Right lobe of liver (tissue), 4 donors: ENCODE measurements at regions not wholly inside any gene's neighbourhood (a gene's known extent, or its start where the extent isn't known, plus 50 kb on each side); places are given as distances from the start of the nearest gene placed in this dataset.

Source experiments
- POLR2A ChIP-seq: fragments of 450-650 bp; IDR thresholded peaks from one replicate; pipeline ENCODE4 v1.6.1; 2017; ENCODE audit warnings: antibody characterized with exemption, mild to moderate bottlenecking
- TF ChIP-seq, protein P1 (sequence below), 4 donors: fragments of 200-600 bp in 3 of 4; fragments of 450-650 bp in 1 of 4; IDR thresholded peaks; one replicate each; pipeline versions ENCODE4 v1.5.1 to v1.8.0; 2016 to 2022; ENCODE audit warnings: antibody characterized with exemption in 4 of 4, mild to moderate bottlenecking in 2 of 4
- donor health status: DM: no; HTN: no; CAD: no.
- donor health status: DM: no; HTN: no; CAD: no.
- donor health status: DM: no; HTN: yes; CAD: no.

DNA sequence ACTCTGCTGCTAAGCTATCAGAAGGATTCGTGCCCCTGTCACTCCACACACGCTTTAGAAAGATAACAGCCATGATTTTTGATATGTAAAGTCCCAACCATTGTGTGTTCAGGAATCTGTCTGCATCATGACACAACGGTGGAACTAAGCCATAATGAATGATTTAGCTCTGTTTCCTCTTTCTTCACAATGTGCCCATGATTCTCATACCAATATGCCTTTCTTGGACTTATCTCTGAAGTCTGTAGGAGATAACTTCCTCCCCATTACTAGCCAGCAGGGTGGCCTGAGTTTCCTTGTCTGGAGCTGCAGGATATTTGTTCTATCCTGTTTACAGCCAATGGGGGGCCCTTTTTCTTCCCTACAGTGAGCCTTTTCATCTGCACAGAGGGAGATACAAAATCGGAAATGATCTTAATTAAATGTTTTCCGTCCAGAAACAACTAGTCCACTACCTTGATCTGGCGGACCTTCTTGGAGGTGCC is 511.7 kb downstream of the USP25 start:
- TF ChIP-seq, protein P1, sequence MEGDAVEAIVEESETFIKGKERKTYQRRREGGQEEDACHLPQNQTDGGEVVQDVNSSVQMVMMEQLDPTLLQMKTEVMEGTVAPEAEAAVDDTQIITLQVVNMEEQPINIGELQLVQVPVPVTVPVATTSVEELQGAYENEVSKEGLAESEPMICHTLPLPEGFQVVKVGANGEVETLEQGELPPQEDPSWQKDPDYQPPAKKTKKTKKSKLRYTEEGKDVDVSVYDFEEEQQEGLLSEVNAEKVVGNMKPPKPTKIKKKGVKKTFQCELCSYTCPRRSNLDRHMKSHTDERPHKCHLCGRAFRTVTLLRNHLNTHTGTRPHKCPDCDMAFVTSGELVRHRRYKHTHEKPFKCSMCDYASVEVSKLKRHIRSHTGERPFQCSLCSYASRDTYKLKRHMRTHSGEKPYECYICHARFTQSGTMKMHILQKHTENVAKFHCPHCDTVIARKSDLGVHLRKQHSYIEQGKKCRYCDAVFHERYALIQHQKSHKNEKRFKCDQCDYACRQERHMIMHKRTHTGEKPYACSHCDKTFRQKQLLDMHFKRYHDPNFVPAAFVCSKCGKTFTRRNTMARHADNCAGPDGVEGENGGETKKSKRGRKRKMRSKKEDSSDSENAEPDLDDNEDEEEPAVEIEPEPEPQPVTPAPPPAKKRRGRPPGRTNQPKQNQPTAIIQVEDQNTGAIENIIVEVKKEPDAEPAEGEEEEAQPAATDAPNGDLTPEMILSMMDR (IDR thresholded peaks at IDR 0.05), result no peak
- no peak for TF ChIP-seq POLR2A
